ENCODE measurements at regions not wholly inside any gene's neighbourhood (a gene's known extent, or its start where the extent isn't known, plus 50 kb on each side); places are given as distances from the start of the nearest gene placed in this dataset.

- 71 to 83% methylated on average over 3 of the region's 3 CpGs for WGBS, 2 donors
- Histone ChIP-seq H3K9ac (ENCODE audit: insufficient read depth in 1 of 2, low read length in 2 of 2) (no peak overlapping the region), H3K4me3 (no peak overlapping the region), H3K9me3 (ENCODE audit: control insufficient read depth in 4 of 4, insufficient read depth in 3 of 4, low read length in 3 of 4) (no peaks in the 10 kb centered on the region), H3K27me3 (ENCODE audit: control insufficient read depth in 3 of 3, insufficient read depth in 3 of 3, low read length in 2 of 3) (no peaks in the 10 kb centered on the region), H3K27ac (ENCODE audit: low read depth in 1 of 2, low read length in 1 of 2) (no peak overlapping the region), H3K36me3 (ENCODE audit: control insufficient read depth in 4 of 4, insufficient read depth in 4 of 4, low read length in 4 of 4) (no peaks in the 10 kb centered on the region), H3K4me1 (ENCODE audit: control insufficient read depth in 5 of 5, insufficient read depth in 5 of 5, low read length in 5 of 5) (no peaks in the 10 kb centered on the region)
- ATAC-seq (ENCODE audit: insufficient read depth, low FRiP score), result no peak
- no peak for TF ChIP-seq CTCF (IDR thresholded peaks at IDR 0.05; ENCODE audit: control extremely low read depth, extremely low read depth)
- no peak for DNase-seq
Observed at GRCh38 chr5:100188339-100188738, 346.8 kb upstream of the FAM174A start.

- Histone ChIP-seq H3K4me3 (no peak overlapping the region), H3K4me1 (ENCODE audit: control insufficient read depth in 5 of 5, insufficient read depth in 5 of 5, low read length in 5 of 5) (no peaks in the 10 kb centered on the region), H3K27ac (ENCODE audit: low read depth in 1 of 2, low read length in 1 of 2) (no peak overlapping the region), H3K9ac (ENCODE audit: insufficient read depth in 1 of 2, low read length in 2 of 2) (no peak overlapping the region), H3K36me3 (ENCODE audit: control insufficient read depth in 4 of 4, insufficient read depth in 4 of 4, low read length in 4 of 4) (no peaks in the 10 kb centered on the region), H3K27me3 (ENCODE audit: control insufficient read depth in 3 of 3, insufficient read depth in 3 of 3, low read length in 2 of 3) (no peaks in the 10 kb centered on the region), H3K9me3 (ENCODE audit: control insufficient read depth in 4 of 4, insufficient read depth in 3 of 4, low read length in 3 of 4) (no peaks in the 10 kb centered on the region)
- ATAC-seq (ENCODE audit: insufficient read depth, low FRiP score) (no peak), DNase-seq (no peak)
- 75 to 84% methylated on average over 2 of the region's 2 CpGs for WGBS, 2 donors
- no peak for TF ChIP-seq CTCF (IDR thresholded peaks at IDR 0.05; ENCODE audit: control extremely low read depth, extremely low read depth)
Observed at GRCh38 chr5:100186181-100186580, 349.0 kb upstream of the FAM174A start.

GRCh38 chr5:100182402-100182801, 352.8 kb upstream of the FAM174A start:
- Histone ChIP-seq H3K27ac (ENCODE audit: low read depth in 1 of 2, low read length in 1 of 2) (no peak overlapping the region), H3K9me3 (ENCODE audit: control insufficient read depth in 4 of 4, insufficient read depth in 3 of 4, low read length in 3 of 4) (no peaks in the 10 kb centered on the region), H3K4me3 (no peak overlapping the region), H3K9ac (ENCODE audit: insufficient read depth in 1 of 2, low read length in 2 of 2) (no peak overlapping the region), H3K36me3 (ENCODE audit: control insufficient read depth in 4 of 4, insufficient read depth in 4 of 4, low read length in 4 of 4) (no peaks in the 10 kb centered on the region), H3K4me1 (ENCODE audit: control insufficient read depth in 5 of 5, insufficient read depth in 5 of 5, low read length in 5 of 5) (no peaks in the 10 kb centered on the region), H3K27me3 (ENCODE audit: control insufficient read depth in 3 of 3, insufficient read depth in 3 of 3, low read length in 2 of 3) (no peaks in the 10 kb centered on the region)
- ATAC-seq (ENCODE audit: insufficient read depth, low FRiP score) (no peak), DNase-seq (no peak)
- TF ChIP-seq CTCF (IDR thresholded peaks at IDR 0.05; ENCODE audit: control extremely low read depth, extremely low read depth), result no peak
- 83 to 98% methylated on average over 1 of the region's 1 CpG for WGBS, 2 donors

GRCh38 chr5:100175346-100175745, 359.8 kb upstream of the FAM174A start:
- Histone ChIP-seq H3K9ac (ENCODE audit: insufficient read depth in 1 of 2, low read length in 2 of 2) (no peak overlapping the region), H3K4me3 (no peak overlapping the region), H3K4me1 (ENCODE audit: control insufficient read depth in 5 of 5, insufficient read depth in 5 of 5, low read length in 5 of 5) (no peaks in the 10 kb centered on the region), H3K9me3 (ENCODE audit: control insufficient read depth in 4 of 4, insufficient read depth in 3 of 4, low read length in 3 of 4) (no peaks in the 10 kb centered on the region), H3K27ac (ENCODE audit: low read depth in 1 of 2, low read length in 1 of 2) (no peak overlapping the region), H3K27me3 (ENCODE audit: control insufficient read depth in 3 of 3, insufficient read depth in 3 of 3, low read length in 2 of 3) (no peaks in the 10 kb centered on the region), H3K36me3 (ENCODE audit: control insufficient read depth in 4 of 4, insufficient read depth in 4 of 4, low read length in 4 of 4) (no peaks in the 10 kb centered on the region)
- ATAC-seq (ENCODE audit: insufficient read depth, low FRiP score) (no peak), DNase-seq (no peak)
- no peak for TF ChIP-seq CTCF (IDR thresholded peaks at IDR 0.05; ENCODE audit: control extremely low read depth, extremely low read depth)
- whole genome bisulfite sequencing, 2 donors, result 75 to 93% methylated on average over 1 of the region's 1 CpG

Data from lung (tissue), 11 donors.